ENCODE measurements at regions not wholly inside any gene's neighbourhood (a gene's known extent, or its start where the extent isn't known, plus 50 kb on each side); places are given as distances from the start of the nearest gene placed in this dataset.
A peak's percentile ranks its signal among the peaks of the same experiment; 100 is the strongest.

- H3K27ac ChIP-seq = no peak overlapping the region
- DNase-seq (ENCODE audit: low read depth, low spot score) = no peak
Observed at GRCh38 chr4:114481856-114482255, 116.8 kb upstream of the UGT8 start.

DNA sequence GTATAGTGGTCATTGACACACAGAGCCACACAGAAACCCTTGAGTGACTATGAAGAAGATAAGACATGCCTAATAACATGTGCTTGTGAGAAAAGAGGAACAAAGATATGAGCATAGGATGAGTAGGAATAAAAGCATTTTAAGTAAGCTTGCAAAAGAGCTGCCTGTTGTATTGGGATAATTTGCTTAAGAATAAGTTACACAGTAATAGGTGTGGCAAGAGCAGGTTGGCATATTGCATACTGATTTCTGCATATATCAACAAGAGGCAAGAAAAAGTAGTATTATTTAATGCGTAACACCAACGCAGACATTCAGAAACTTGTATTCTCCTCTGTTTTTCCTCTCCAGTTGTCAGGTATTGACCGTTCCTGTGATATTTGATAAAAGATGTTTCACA is 111.5 kb upstream of the UGT8 start:
- H3K27ac ChIP-seq = no peak overlapping the region
- DNase-seq (ENCODE audit: low read depth, low spot score) = no peak

DNA sequence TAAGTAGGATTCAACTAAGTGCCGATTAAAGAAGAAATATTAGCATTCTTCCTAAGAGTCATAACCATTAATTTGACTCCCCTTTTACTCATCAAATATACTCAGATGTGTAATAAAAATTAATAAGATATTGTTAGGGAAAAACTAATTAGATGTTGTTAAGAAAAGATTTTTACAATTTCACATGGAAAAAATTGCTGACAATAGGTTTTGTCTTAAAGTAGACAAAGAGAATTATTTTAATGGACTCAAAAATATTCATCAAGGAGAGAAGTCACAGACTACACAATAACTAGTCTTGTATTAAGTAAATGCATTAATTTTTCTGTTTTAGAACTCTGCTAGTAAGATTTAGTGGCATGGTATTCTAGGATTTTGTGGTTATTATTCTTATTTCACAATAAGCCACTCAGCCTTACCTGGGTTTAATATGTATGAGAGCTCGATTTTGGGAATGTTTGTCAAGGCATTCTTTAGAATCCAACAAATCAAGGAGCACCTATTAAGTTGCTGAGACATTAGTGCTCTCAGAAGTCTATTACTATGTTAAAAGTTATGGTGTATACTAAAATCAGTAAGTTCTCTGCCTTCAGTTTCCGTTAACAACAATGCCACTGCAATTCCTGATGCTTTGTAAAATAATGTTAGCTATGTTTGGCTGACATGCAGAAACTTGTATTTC is 110.2 kb upstream of the UGT8 start:
- no peak overlapping the region for H3K27ac ChIP-seq
- DNase-seq (ENCODE audit: low read depth, low spot score) = no peak

- no peak for DNase-seq (ENCODE audit: low read depth, low spot score)
- no peak overlapping the region for H3K27ac ChIP-seq
Observed at GRCh38 chr4:114494246-114494803, 104.3 kb upstream of the UGT8 start.

DNA sequence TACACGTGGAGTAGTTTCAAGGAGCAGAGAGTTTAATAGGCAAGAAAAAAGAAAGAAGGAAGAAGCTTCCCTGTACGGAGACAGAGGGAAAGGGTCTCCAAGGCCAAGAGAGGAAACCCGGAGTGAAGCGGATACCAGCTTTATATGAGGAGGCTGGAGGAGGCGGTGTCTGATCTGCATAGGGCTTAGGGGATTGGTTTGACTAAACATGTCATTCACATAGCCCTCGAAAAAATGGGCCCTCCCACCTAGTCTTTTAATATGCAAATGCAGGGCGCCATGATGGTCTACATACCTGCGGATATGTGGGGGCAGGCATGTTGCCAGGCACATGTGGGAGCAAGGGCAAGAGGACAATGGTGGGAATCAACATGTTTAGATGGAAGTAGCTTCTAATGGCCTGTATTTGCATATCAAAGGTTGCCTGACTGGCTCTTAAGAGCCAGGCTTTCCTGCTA is 103.1 kb upstream of the UGT8 start:
- no peak overlapping the region for H3K27ac ChIP-seq

GRCh38 chr4:114497116-114497515 is 101.5 kb upstream of the UGT8 start:
- DNase-seq (ENCODE audit: low read depth, low spot score) = no peak
- no peak overlapping the region for H3K27ac ChIP-seq

More for the DNA sequence above, 103.1 kb upstream of the UGT8 start:
- DNase-seq (ENCODE audit: low read depth, low spot score) = no peak

DNA sequence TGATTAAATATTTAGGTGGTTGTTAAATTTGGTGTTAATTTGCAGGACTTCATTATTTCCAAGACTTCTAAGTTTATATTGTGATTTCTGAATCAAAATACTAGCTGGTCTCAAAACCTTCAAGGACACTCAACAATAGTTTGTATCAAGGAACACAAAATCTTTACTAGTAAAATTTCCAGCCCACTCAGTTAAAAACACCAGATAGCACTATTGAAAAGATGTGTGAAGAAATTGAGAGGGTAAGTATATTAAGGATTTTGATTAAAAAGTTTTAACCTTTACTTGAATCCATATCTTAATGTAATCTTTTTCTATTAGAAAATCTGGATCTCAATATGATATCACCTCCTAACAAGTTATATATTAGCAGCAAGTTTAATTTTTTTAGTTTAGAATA is 89.3 kb upstream of the UGT8 start:
- no peak for DNase-seq (ENCODE audit: low read depth, low spot score)
- H3K27ac ChIP-seq = no peak overlapping the region

DNA sequence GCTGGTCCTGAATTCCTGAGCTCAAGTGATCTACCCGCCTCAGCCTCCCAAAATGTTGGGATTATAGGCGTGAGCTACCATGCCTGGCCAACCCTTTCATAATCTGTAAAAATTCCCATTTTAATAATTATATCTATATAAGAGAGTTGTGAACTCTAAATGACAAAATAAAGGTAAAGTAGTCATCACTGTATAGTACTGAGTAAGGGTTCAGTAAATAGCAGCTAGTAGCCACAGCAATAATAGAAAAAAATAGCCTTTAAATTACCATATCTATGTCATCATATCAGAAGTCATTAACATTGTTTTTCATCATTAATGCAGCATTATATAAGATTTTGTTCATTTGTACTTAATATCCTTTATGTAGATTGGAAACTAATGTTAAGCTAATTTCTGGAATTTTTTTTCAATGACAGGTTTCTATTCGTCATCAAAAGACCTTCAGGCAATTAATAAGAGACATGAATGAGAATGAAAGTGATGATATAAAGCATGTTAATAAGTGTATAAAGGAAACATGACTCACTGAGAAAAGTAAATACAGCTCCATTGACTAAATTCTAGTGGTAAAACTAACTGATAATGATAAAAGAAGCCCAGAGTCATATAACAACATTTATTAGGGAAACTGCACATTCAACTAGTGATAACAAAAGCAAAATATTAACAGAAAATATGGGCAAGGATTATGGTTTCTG is 85.9 kb upstream of the UGT8 start:
- peak; percentile 48 for DNase-seq (ENCODE audit: low read depth, low spot score)
- no peak overlapping the region for H3K27ac ChIP-seq

DNA sequence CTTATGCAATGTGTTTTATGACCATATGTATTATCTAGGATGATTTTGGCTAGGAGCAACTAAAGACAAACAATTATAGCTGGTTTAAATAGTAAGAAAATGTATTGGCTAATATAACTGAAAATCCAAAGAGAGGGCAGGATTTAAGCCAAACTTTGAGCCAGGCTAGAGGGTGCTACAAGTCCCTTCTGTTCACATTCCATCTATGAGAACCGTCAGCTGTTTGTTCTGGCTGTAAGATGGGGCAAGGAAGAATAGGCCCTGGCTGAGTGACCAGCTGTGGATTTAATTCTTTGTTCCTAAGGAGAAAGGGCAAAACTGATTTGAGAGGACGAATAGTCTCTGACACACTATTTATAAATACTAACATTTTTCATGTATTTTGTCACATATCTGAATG is 79.2 kb upstream of the UGT8 start:
- DNase-seq (ENCODE audit: low read depth, low spot score) = no peak
- H3K27ac ChIP-seq = no peak overlapping the region

GRCh38 chr4:114527170-114527569 is 71.4 kb upstream of the UGT8 start:
- no peak overlapping the region for H3K27ac ChIP-seq
- DNase-seq (ENCODE audit: low read depth, low spot score) = no peak

GRCh38 chr4:114527637-114528036 is 71.0 kb upstream of the UGT8 start:
- H3K27ac ChIP-seq = no peak overlapping the region
- no peak for DNase-seq (ENCODE audit: low read depth, low spot score)

- DNase-seq (ENCODE audit: low read depth, low spot score) = no peak
- no peak overlapping the region for H3K27ac ChIP-seq
Observed at GRCh38 chr4:114535725-114536124, 62.9 kb upstream of the UGT8 start.

DNA sequence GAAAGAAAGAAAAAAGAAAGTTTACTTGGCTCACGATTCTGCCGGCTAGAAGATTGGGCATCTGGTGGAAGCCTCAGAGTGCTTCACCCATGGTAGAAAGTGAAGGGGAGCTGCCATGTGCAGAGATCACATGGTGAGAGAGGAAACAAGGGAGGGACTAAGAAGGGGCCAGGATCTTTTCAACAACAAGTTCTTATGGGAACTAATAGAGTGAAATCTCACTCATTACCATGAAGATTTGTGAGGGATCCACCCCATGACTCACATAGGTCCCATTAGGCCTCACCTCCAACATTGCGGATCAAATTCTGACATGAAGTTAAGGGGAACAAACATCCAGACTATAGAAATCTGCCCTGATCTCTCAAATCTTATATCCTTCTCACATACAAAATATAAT is 61.3 kb upstream of the UGT8 start:
- H3K27ac ChIP-seq = no peak overlapping the region
- DNase-seq (ENCODE audit: low read depth, low spot score) = no peak

- no peak for DNase-seq (ENCODE audit: low read depth, low spot score)
- H3K27ac ChIP-seq = no peak overlapping the region
Observed at GRCh38 chr4:114538012-114538617, 60.5 kb upstream of the UGT8 start.

DNA sequence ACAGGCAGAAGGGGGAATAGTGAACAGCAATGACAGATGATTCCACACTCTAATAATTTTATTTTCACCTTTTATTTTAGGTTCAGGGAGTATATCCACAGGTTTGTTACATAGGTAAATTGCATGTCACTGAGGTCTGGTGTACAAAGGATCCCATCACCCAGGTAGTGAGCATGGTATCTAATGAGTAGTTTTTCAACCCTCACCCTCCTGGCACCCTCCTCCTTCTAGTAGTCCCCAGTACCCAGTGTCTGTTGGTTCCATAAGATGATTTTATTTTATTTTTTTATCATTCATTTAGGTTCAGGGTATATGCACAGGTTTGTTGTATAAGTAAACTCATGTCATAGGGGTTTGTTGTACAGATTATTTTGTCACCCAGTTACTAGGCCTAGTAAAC is 58.6 kb upstream of the UGT8 start:
- no peak overlapping the region for H3K27ac ChIP-seq
- no peak for DNase-seq (ENCODE audit: low read depth, low spot score)

DNA sequence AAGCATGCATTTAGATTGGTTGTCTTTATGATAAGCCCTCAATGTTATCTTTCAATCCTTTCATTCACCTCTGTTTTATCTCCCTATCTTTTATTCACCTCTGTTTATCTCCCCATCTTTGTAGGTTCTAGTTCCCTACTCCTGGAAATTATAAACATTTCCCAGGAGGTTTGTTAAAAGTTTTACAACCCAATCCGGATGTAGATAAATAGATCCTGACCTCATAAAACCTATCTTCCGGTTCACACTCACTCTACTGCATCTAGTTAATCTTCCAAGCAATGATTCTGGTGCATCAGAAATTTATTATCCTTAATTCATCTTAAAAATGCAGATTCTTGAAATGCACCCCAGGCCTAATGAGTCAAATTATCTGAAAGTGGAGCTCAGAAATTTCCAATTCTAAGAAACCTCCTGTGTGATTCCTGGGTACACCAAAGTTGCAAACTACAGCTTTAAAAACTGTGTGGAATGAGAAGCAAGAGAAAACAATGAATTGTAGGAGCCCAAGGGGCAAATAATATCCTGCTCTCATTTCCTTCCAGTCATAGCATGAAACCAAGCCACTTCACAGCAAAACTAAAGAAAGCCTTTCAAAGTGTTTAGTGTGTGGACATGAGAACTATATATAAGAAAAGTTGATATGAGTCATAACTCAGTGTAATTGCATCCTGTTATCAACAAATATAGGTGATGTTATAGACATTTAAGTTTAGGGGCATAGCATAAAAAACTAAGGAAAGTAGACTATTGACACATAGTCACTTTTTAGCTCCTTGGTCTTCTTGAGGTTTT is 51.1 kb upstream of the UGT8 start:
- H3K27ac ChIP-seq = no peak overlapping the region
- DNase-seq (ENCODE audit: low read depth, low spot score) = no peak

Data from epithelial cell of prostate (primary cell).